ENCODE measurements at regions not wholly inside any gene's neighbourhood (a gene's known extent, or its start where the extent isn't known, plus 50 kb on each side); places are given as distances from the start of the nearest gene placed in this dataset.

- CTCF ChIA-PET: interaction anchor here (1.1 to 3.6 kb wide), 4 partner anchors 9 to 179 kb away, joined by 3 to 13 read pairs (median 4); no protein-coding TSS in a partner anchor
- H3K27ac Mint-ChIP-seq: no peak overlapping the region
- H3K4me3 Mint-ChIP-seq: no peak overlapping the region
- Histone ChIP-seq H3K9ac (ENCODE audit: low read length) (no peak overlapping the region), H3K27ac (ENCODE audit: low read length in 2 of 2) (peak overlapping the region in 1 of 2 donors; percentile 78), H2AFZ (ENCODE audit: insufficient read depth, low read depth, low read length, poor library complexity, severe bottlenecking) (no peak overlapping the region), H3K4me2 (replicated peaks; ENCODE audit: low read depth, low read length, poor library complexity, severe bottlenecking) (no peak overlapping the region), H3K4me1 (ENCODE audit: control insufficient read depth in 2 of 2, insufficient read depth in 2 of 2, low read length in 2 of 2) (peaks cover 48 to 55% of the 10 kb centered on the region in 2 donors), H3K27me3 (replicated peaks in 1 of 4; ENCODE audit: control extremely low read depth in 1 of 4, control insufficient read depth in 3 of 4, insufficient read depth in 4 of 4, low read length in 3 of 4) (no peaks in the 10 kb centered on the region), H3K36me3 (replicated peaks in 1 of 2; ENCODE audit: control extremely low read depth in 1 of 2, control insufficient read depth in 1 of 2, extremely low read depth in 1 of 2, insufficient read depth in 2 of 2, low read length in 1 of 2) (no peaks in the 10 kb centered on the region), H3K9me3 (ENCODE audit: control extremely low read depth in 1 of 3, control insufficient read depth in 2 of 3, insufficient read depth in 1 of 3, low read length in 2 of 3) (no peaks in the 10 kb centered on the region), H4K20me1 (ENCODE audit: control insufficient read depth, insufficient read depth, low read length, poor library complexity, severe bottlenecking) (no peaks in the 10 kb centered on the region), H3K4me3 (ENCODE audit: control extremely low read depth in 1 of 5, extremely low read depth in 1 of 5, insufficient read depth in 1 of 5, low read depth in 2 of 5, low read length in 4 of 5) (no peak overlapping the region), H3K79me2 (ENCODE audit: control insufficient read depth, insufficient read depth, low read length) (no peaks in the 10 kb centered on the region)
- no peaks in the 10 kb centered on the region for H3K27me3 Mint-ChIP-seq
- intact Hi-C loops (cut with micrococcal nuclease): no loop called here
- H3K9me3 Mint-ChIP-seq (ENCODE audit: insufficient read depth): no peaks in the 10 kb centered on the region
- DNase-seq: no peak
- TF ChIP-seq CTCF (IDR thresholded peaks at IDR 0.05): no peak
- TF ChIP-seq EZH2 (IDR thresholded peaks at IDR 0.05; ENCODE audit: borderline replicate concordance, insufficient read depth, low read depth, low read length, poor library complexity, severe bottlenecking): no peak
- POLR2A ChIA-PET: no interaction called here
- ATAC-seq (ENCODE audit: low read depth): no peak
- WGBS (ENCODE audit: insufficient coverage): 100% methylated on average over 2 of the region's 2 CpGs
- H3K4me1 Mint-ChIP-seq: peaks cover 21% of the 10 kb centered on the region
Observed at GRCh38 chr10:62639144-62639543, 165.4 kb upstream of the ADO start.

- H3K27me3 ChIP-seq (replicated peaks in 1 of 4; ENCODE audit: control extremely low read depth in 1 of 4, control insufficient read depth in 3 of 4, insufficient read depth in 4 of 4, low read length in 3 of 4): no peaks in the 10 kb centered on the region
- Mint-ChIP-seq H3K9me3 (ENCODE audit: insufficient read depth) (no peaks in the 10 kb centered on the region), H3K27me3 (no peaks in the 10 kb centered on the region), H3K27ac (no peak overlapping the region), H3K4me3 (no peak overlapping the region), H3K4me1 (peaks cover 9% of the 10 kb centered on the region)
- no peaks in the 10 kb centered on the region for H3K36me3 ChIP-seq (replicated peaks in 1 of 2; ENCODE audit: control extremely low read depth in 1 of 2, control insufficient read depth in 1 of 2, extremely low read depth in 1 of 2, insufficient read depth in 2 of 2, low read length in 1 of 2)
- no peak overlapping the region for H2AFZ ChIP-seq (ENCODE audit: insufficient read depth, low read depth, low read length, poor library complexity, severe bottlenecking)
- H3K4me2 ChIP-seq (replicated peaks; ENCODE audit: low read depth, low read length, poor library complexity, severe bottlenecking): no peak overlapping the region
- H3K9ac ChIP-seq (ENCODE audit: low read length): no peak overlapping the region
- H4K20me1 ChIP-seq (ENCODE audit: control insufficient read depth, insufficient read depth, low read length, poor library complexity, severe bottlenecking): no peaks in the 10 kb centered on the region
- intact Hi-C loops (cut with micrococcal nuclease): no loop called here
- no peak for ATAC-seq (ENCODE audit: low read depth)
- H3K9me3 ChIP-seq (ENCODE audit: control extremely low read depth in 1 of 3, control insufficient read depth in 2 of 3, insufficient read depth in 1 of 3, low read length in 2 of 3): no peaks in the 10 kb centered on the region
- H3K27ac ChIP-seq (ENCODE audit: low read length in 2 of 2): no peak overlapping the region
- DNase-seq: no peak
- H3K4me3 ChIP-seq (ENCODE audit: control extremely low read depth in 1 of 5, extremely low read depth in 1 of 5, insufficient read depth in 1 of 5, low read depth in 2 of 5, low read length in 4 of 5): no peak overlapping the region
- TF ChIP-seq CTCF (IDR thresholded peaks at IDR 0.05) (no peak), EZH2 (IDR thresholded peaks at IDR 0.05; ENCODE audit: borderline replicate concordance, insufficient read depth, low read depth, low read length, poor library complexity, severe bottlenecking) (no peak)
- CTCF ChIA-PET: interaction anchor here (0.8 to 3.6 kb wide), 3 partner anchors 30 to 202 kb away, joined by 4 to 13 read pairs (median 4); no protein-coding TSS in a partner anchor
- H3K4me1 ChIP-seq (ENCODE audit: control insufficient read depth in 2 of 2, insufficient read depth in 2 of 2, low read length in 2 of 2): peaks cover 36 to 43% of the 10 kb centered on the region in 2 donors
- H3K79me2 ChIP-seq (ENCODE audit: control insufficient read depth, insufficient read depth, low read length): no peaks in the 10 kb centered on the region
- POLR2A ChIA-PET: no interaction called here
Observed at GRCh38 chr10:62640411-62640810, 164.1 kb upstream of the ADO start.
